GM23338 (cell line): ENCODE measurements at regions not wholly inside any gene's neighbourhood (a gene's known extent, or its start where the extent isn't known, plus 50 kb on each side); places are given as distances from the start of the nearest gene placed in this dataset.

Experiments used
- ATAC-seq: fragments of 200-7000 bp; cut with Tn5 transposase; 3 replicates; pipeline ENCODE4 v1.9.1; 2020
- DNase-seq: peaks from one replicate; pipeline ENCODE4 v3.0.0-alpha.2; 2015; ENCODE audit warnings: low spot score
- H2AFZ ChIP-seq: fragments of 200-600 bp; sonication (generic); 2 replicates; pipeline ENCODE4 v1.8.0; 2016; ENCODE audit warnings: antibody characterized with exemption, mild to moderate bottlenecking, moderate library complexity
- H3F3A ChIP-seq: fragments of 200-600 bp; sonication (generic); replicated peaks from 2 replicates; pipeline ENCODE4 v1.8.0; 2017; ENCODE audit warnings: antibody characterized with exemption, mixed run types, low read depth
- H3K27ac ChIP-seq: fragments of 200-600 bp; sonication (generic); 2 replicates; pipeline ENCODE4 v1.6.1; 2016; ENCODE audit warnings: low read depth
- H3K27me3 ChIP-seq: fragments of 200-600 bp; sonication (generic); 2 replicates; pipeline ENCODE4 v1.8.0; 2016; ENCODE audit warnings: mild to moderate bottlenecking, mixed run types, moderate library complexity; ENCODE audit not compliant: insufficient read depth
- H3K36me3 ChIP-seq: fragments of 200-600 bp; sonication (generic); 2 replicates; pipeline ENCODE4 v1.8.0; 2016; ENCODE audit warnings: mild to moderate bottlenecking; ENCODE audit not compliant: insufficient read depth
- H3K4me1 ChIP-seq: fragments of 200-600 bp; sonication (generic); 2 replicates; pipeline ENCODE4 v1.8.0; 2016; ENCODE audit warnings: mild to moderate bottlenecking, moderate library complexity; ENCODE audit not compliant: insufficient read depth
- H3K4me2 ChIP-seq: fragments of 200-600 bp; sonication (generic); 2 replicates; pipeline ENCODE4 v1.7.1; 2017; ENCODE audit warnings: mixed run types
- H3K4me3 ChIP-seq: fragments of 200-600 bp; sonication (generic); 2 replicates; pipeline ENCODE4 v1.6.1; 2016; ENCODE audit warnings: mixed run types
- H3K79me2 ChIP-seq: fragments of 200-600 bp; sonication (generic); replicated peaks from 2 replicates; pipeline ENCODE4 v1.8.0; 2017; ENCODE audit warnings: mild to moderate bottlenecking; ENCODE audit not compliant: insufficient read depth
- H3K9me2 ChIP-seq: fragments of 200-600 bp; sonication (generic); 2 replicates; pipeline ENCODE4 v1.8.0; 2017; ENCODE audit not compliant: insufficient read depth
- H4K20me1 ChIP-seq: fragments of 200-600 bp; sonication (generic); replicated peaks from 2 replicates; pipeline ENCODE4 v1.8.0; 2017; ENCODE audit warnings: mild to moderate bottlenecking; ENCODE audit not compliant: insufficient read depth
- H3K27ac Mint-ChIP-seq: 2 replicates; pipeline ENCODE4 v1.8.0; 2020; ENCODE audit warnings: inconsistent platforms, mild to moderate bottlenecking, moderate library complexity, mixed read lengths
- H3K27me3 Mint-ChIP-seq: 3 replicates; pipeline ENCODE4 v1.8.0; 2022; ENCODE audit warnings: low read depth, mild to moderate bottlenecking, moderate library complexity, mixed read lengths, inconsistent platforms; ENCODE audit not compliant: insufficient read depth, poor library complexity
- H3K36me3 Mint-ChIP-seq: 3 replicates; pipeline ENCODE4 v1.8.0; 2021; ENCODE audit warnings: low read depth, mild to moderate bottlenecking, inconsistent platforms, moderate library complexity, mixed read lengths
- H3K4me1 Mint-ChIP-seq: 3 replicates; pipeline ENCODE4 v1.8.0; 2020; ENCODE audit warnings: mild to moderate bottlenecking, inconsistent platforms, mixed read lengths
- H3K4me3 Mint-ChIP-seq: 3 replicates; pipeline ENCODE4 v1.8.0; 2021; ENCODE audit warnings: moderate library complexity, mild to moderate bottlenecking, inconsistent platforms, mixed read lengths
- H3K9me3 Mint-ChIP-seq: 3 replicates; pipeline ENCODE4 v1.8.0; 2020; ENCODE audit warnings: moderate library complexity, mild to moderate bottlenecking, inconsistent platforms, mixed read lengths
- CREB1 ChIP-seq: fragments of 250-450 bp; sonication (Bioruptor Pico); IDR thresholded peaks from 2 replicates; pipeline ENCODE4 v1.5.0; 2020; ENCODE audit warnings: low read depth, mild to moderate bottlenecking, moderate library complexity
- CTCF ChIP-seq, 2 experiments: fragments of 200-600 bp in 1 of 2; sonication (generic) in 1 of 2; conservative IDR thresholded peaks; 2 replicates each; pipeline versions ENCODE4 v1.5.1 to v1.6.1; 2016 to 2017; ENCODE audit warnings: antibody characterized with exemption in 2 of 2, low read depth in 2 of 2, mild to moderate bottlenecking in 2 of 2, moderate library complexity in 1 of 2
- EZH2 ChIP-seq: fragments of 200-600 bp; sonication (generic); IDR thresholded peaks from one replicate; pipeline ENCODE4 v1.8.0; 2017; ENCODE audit warnings: antibody characterized with exemption, mild to moderate bottlenecking, low read depth; ENCODE audit not compliant: unreplicated experiment
- EZH2phosphoT487 ChIP-seq: fragments of 200-600 bp; sonication (generic); IDR thresholded peaks from one replicate; pipeline ENCODE4 v1.8.1; 2018; ENCODE audit warnings: antibody characterized with exemption; ENCODE audit not compliant: unreplicated experiment
- JUNB ChIP-seq: IDR thresholded peaks from one replicate; pipeline ENCODE4 v1.6.1; 2016; ENCODE audit warnings: antibody characterized with exemption; ENCODE audit not compliant: unreplicated experiment
- NANOG ChIP-seq: IDR thresholded peaks from 2 replicates; pipeline ENCODE4 v1.6.1; 2016; ENCODE audit warnings: antibody characterized with exemption, borderline replicate concordance
- POLR2AphosphoS5 ChIP-seq: IDR thresholded peaks from 2 replicates; pipeline ENCODE4 v1.6.1; 2016; ENCODE audit warnings: antibody characterized with exemption, low read depth
- REST ChIP-seq: IDR thresholded peaks from one replicate; pipeline ENCODE4 v1.6.1; 2018; ENCODE audit warnings: antibody characterized with exemption; ENCODE audit not compliant: unreplicated experiment
- ZNF114 ChIP-seq: fragments of 250-450 bp; sonication (Bioruptor Pico); IDR thresholded peaks from 2 replicates; pipeline ENCODE4 v1.5.0; 2020; ENCODE audit warnings: mild to moderate bottlenecking, moderate library complexity
- ZNF462 ChIP-seq: fragments of 250-450 bp; sonication (Bioruptor Pico); IDR thresholded peaks from 2 replicates; pipeline ENCODE4 v1.5.0; 2020; ENCODE audit warnings: mild to moderate bottlenecking, moderate library complexity

GRCh38 chr3:40869939-40870338 is 329.4 kb upstream of the CTNNB1 start:
- Histone ChIP-seq H3F3A (no peaks in the 10 kb centered on the region), H2AFZ (peak overlapping the region; percentile 47; the same call in 1 of the 2 replicates), H3K4me2 (no peak overlapping the region), H3K27me3 (no peaks in the 10 kb centered on the region), H3K79me2 (no peaks in the 10 kb centered on the region), H3K36me3 (no peaks in the 10 kb centered on the region), H3K27ac (no peak overlapping the region), H3K4me3 (no peak overlapping the region), H4K20me1 (no peaks in the 10 kb centered on the region), H3K9me2 (peaks cover 10% of the 10 kb centered on the region), H3K4me1 (no peaks in the 10 kb centered on the region)
- TF ChIP-seq POLR2AphosphoS5 (no peak), EZH2phosphoT487 (no peak), ZNF114 (CRISPR knock-in tag) (no peak), CTCF (conservative IDR thresholded peaks at IDR 0.05; ENCODE audit: low read depth in 2 of 2) (peak; percentile 41 to 47), CREB1 (CRISPR knock-in tag) (no peak)
- Mint-ChIP-seq H3K27me3 (peaks cover 5% of the 10 kb centered on the region), H3K27ac (no peak overlapping the region), H3K4me3 (no peak overlapping the region), H3K4me1 (peaks cover 22% of the 10 kb centered on the region), H3K9me3 (no peaks in the 10 kb centered on the region), H3K36me3 (no peaks in the 10 kb centered on the region)
- ATAC-seq (peak; percentile 89), DNase-seq (peak; percentile 52)

GRCh38 chr3:40871394-40871793 is 327.9 kb upstream of the CTNNB1 start:
- TF ChIP-seq EZH2: no peak
- no peak for TF ChIP-seq REST
- no peak for TF ChIP-seq CREB1 (CRISPR knock-in tag)
- TF ChIP-seq NANOG: no peak
- TF ChIP-seq JUNB: no peak
- no peak for TF ChIP-seq ZNF462
- H3K4me3 ChIP-seq: no peak overlapping the region
- Mint-ChIP-seq H3K4me3 (no peak overlapping the region), H3K36me3 (no peaks in the 10 kb centered on the region), H3K9me3 (no peaks in the 10 kb centered on the region), H3K4me1 (peaks cover 22% of the 10 kb centered on the region), H3K27ac (no peak overlapping the region), H3K27me3 (peaks cover 5% of the 10 kb centered on the region)
- no peak overlapping the region for H3K27ac ChIP-seq
- H3K36me3 ChIP-seq: no peaks in the 10 kb centered on the region
- DNase-seq (peak; percentile 15), ATAC-seq (peak; percentile 44; the same call in 1 of the 3 replicates)
- H3K79me2 ChIP-seq: no peaks in the 10 kb centered on the region
- H3K9me2 ChIP-seq: peaks cover 5% of the 10 kb centered on the region; the same call in 1 of the 2 replicates
- H2AFZ ChIP-seq: no peak overlapping the region
- H3K4me1 ChIP-seq: no peaks in the 10 kb centered on the region
- no peaks in the 10 kb centered on the region for H3F3A ChIP-seq
- no peaks in the 10 kb centered on the region for H4K20me1 ChIP-seq
- H3K4me2 ChIP-seq: no peak overlapping the region
- H3K27me3 ChIP-seq: no peaks in the 10 kb centered on the region
